ENCODE measurements at regions not wholly inside any gene's neighbourhood (a gene's known extent, or its start where the extent isn't known, plus 50 kb on each side); places are given as distances from the start of the nearest gene placed in this dataset.

DNA sequence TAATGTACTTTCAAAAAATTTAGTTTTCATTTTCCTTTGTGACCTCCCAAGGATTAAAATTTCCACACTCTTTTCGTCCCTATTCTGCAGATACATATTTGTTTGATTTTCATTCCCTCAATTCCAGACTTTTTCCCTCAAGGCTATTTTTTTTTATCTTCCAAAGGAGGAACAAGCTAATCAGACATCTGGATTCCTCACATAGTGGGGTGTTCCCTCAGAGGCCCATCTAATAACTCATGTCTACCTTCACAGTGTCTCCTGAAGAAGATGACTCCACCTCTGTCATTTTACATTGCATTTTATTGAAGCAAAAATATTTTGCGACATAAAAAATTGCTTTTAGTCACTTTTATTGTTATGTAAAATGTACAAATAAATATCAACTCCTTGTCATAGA, 122.2 kb downstream of the RFPL4B start:
- Histone ChIP-seq H3K4me1 (ENCODE audit: control insufficient read depth, extremely low read depth, insufficient read depth, low read length) (no peaks in the 10 kb centered on the region), H3K4me3 (replicated peaks in 1 of 3; ENCODE audit: insufficient read depth in 1 of 3, low read depth in 1 of 3, low read length in 3 of 3) (no peak overlapping the region), H3K27ac (ENCODE audit: insufficient read depth, low read depth, low read length) (no peak overlapping the region), H3K4me2 (ENCODE audit: insufficient read depth, low read length) (no peak overlapping the region), H4K20me1 (replicated peaks; ENCODE audit: control insufficient read depth, extremely low read depth, insufficient read depth, low read length) (no peaks in the 10 kb centered on the region), H3K9me1 (replicated peaks; ENCODE audit: control insufficient read depth, extremely low read depth, insufficient read depth, low read length) (no peaks in the 10 kb centered on the region), H2AFZ (ENCODE audit: low read depth, low read length) (no peak overlapping the region), H3K36me3 (ENCODE audit: control insufficient read depth in 2 of 2, extremely low read depth in 1 of 2, insufficient read depth in 2 of 2, low read length in 2 of 2) (no peaks in the 10 kb centered on the region), H3K27me3 (ENCODE audit: control insufficient read depth in 2 of 2, insufficient read depth in 2 of 2, low read length in 2 of 2) (no peaks in the 10 kb centered on the region), H3K9ac (replicated peaks; ENCODE audit: extremely low read depth, insufficient read depth, low read length) (no peak overlapping the region), H3K79me2 (ENCODE audit: control insufficient read depth, insufficient read depth, low read length) (no peaks in the 10 kb centered on the region), H3K9me3 (replicated peaks; ENCODE audit: control insufficient read depth, insufficient read depth, low read length) (no peaks in the 10 kb centered on the region)
- FAIRE-seq, result no peak
- TF ChIP-seq, protein P1, sequence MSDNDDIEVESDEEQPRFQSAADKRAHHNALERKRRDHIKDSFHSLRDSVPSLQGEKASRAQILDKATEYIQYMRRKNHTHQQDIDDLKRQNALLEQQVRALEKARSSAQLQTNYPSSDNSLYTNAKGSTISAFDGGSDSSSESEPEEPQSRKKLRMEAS (IDR thresholded peaks at IDR 0.05; ENCODE audit: insufficient read depth, insufficient read length), result no peak
- no peak for TF ChIP-seq JUN (IDR thresholded peaks at IDR 0.05; ENCODE audit: borderline replicate concordance, insufficient read depth, insufficient read length, low read depth)
- no peak for TF ChIP-seq MYC (IDR thresholded peaks at IDR 0.05; ENCODE audit: low read depth, low read length)
- no peak for TF ChIP-seq GATA2 (IDR thresholded peaks at IDR 0.05; ENCODE audit: insufficient read depth, insufficient read length, low read depth, low read length)
- TF ChIP-seq POLR2A (IDR thresholded peaks at IDR 0.05; ENCODE audit: low read depth, low read length), result no peak
- TF ChIP-seq EZH2 (IDR thresholded peaks at IDR 0.05; ENCODE audit: borderline replicate concordance, low read depth, low read length, severe bottlenecking), result no peak
- TF ChIP-seq, protein P2, sequence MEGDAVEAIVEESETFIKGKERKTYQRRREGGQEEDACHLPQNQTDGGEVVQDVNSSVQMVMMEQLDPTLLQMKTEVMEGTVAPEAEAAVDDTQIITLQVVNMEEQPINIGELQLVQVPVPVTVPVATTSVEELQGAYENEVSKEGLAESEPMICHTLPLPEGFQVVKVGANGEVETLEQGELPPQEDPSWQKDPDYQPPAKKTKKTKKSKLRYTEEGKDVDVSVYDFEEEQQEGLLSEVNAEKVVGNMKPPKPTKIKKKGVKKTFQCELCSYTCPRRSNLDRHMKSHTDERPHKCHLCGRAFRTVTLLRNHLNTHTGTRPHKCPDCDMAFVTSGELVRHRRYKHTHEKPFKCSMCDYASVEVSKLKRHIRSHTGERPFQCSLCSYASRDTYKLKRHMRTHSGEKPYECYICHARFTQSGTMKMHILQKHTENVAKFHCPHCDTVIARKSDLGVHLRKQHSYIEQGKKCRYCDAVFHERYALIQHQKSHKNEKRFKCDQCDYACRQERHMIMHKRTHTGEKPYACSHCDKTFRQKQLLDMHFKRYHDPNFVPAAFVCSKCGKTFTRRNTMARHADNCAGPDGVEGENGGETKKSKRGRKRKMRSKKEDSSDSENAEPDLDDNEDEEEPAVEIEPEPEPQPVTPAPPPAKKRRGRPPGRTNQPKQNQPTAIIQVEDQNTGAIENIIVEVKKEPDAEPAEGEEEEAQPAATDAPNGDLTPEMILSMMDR (IDR thresholded peaks at IDR 0.05; ENCODE audit: extremely low read depth in 1 of 2, insufficient read depth in 1 of 2, low read depth in 1 of 2, low read length in 2 of 2), result no peak
- TF ChIP-seq FOS (IDR thresholded peaks at IDR 0.05; ENCODE audit: borderline replicate concordance, insufficient read depth, low read length), result no peak
- TF ChIP-seq POLR2AphosphoS5 (IDR thresholded peaks at IDR 0.05; ENCODE audit: insufficient read depth, low read depth, low read length), result no peak
- dilution Hi-C loops (cut with MboI; ENCODE audit: extremely low pct_ligation_motif_present, low sequenced_read_pairs) (no loop called here), intact Hi-C loops (cut with micrococcal nuclease) (no loop called here)
- ChIA-PET POLR2A (no interaction called here), CTCF (interaction anchor here (1.0 to 1.4 kb wide), 2 partner anchors 9 to 14 kb away, joined by 5 read pairs; no protein-coding TSS in a partner anchor)
- DNase-seq (ENCODE audit: low read depth, low spot score), result no peak
- BruUV-seq (replicated peaks), result no TSS peak

All from endothelial cell of umbilical vein (primary cell).